GM13977 (cell line): ENCODE measurements at regions not wholly inside any gene's neighbourhood (a gene's known extent, or its start where the extent isn't known, plus 50 kb on each side); places are given as distances from the start of the nearest gene placed in this dataset.

Source experiments
- DNase-seq: peaks from one replicate; pipeline ENCODE4 v3.0.0; 2012; ENCODE audit warnings: low spot score
- in situ Hi-C: fragments of 300-500 bp; cut with MboI; formaldehyde crosslinking; loops from one replicate; pipeline ENCODE4 v1.12.0; 2022; ENCODE audit warnings: low sequenced_read_pairs, low pct_unique_long_range_greater_than_20kb, mixed read lengths, inconsistent platforms; ENCODE audit not compliant: unreplicated experiment
- TF ChIP-seq, protein P1 (sequence below): IDR thresholded peaks from 2 replicates; pipeline ENCODE4 v1.5.1; 2012; ENCODE audit warnings: mild to moderate bottlenecking, control low read depth; ENCODE audit not compliant: insufficient read depth; ENCODE audit errors: extremely low read depth, missing control alignments

GRCh38 chr14:50047274-50047676 lies 69.1 kb downstream of the VCPKMT start:
- TF ChIP-seq, protein P1, sequence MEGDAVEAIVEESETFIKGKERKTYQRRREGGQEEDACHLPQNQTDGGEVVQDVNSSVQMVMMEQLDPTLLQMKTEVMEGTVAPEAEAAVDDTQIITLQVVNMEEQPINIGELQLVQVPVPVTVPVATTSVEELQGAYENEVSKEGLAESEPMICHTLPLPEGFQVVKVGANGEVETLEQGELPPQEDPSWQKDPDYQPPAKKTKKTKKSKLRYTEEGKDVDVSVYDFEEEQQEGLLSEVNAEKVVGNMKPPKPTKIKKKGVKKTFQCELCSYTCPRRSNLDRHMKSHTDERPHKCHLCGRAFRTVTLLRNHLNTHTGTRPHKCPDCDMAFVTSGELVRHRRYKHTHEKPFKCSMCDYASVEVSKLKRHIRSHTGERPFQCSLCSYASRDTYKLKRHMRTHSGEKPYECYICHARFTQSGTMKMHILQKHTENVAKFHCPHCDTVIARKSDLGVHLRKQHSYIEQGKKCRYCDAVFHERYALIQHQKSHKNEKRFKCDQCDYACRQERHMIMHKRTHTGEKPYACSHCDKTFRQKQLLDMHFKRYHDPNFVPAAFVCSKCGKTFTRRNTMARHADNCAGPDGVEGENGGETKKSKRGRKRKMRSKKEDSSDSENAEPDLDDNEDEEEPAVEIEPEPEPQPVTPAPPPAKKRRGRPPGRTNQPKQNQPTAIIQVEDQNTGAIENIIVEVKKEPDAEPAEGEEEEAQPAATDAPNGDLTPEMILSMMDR, result no peak
- in situ Hi-C loops, result loop anchor here (10.0 kb wide), 1 partner anchor 48 kb away; no protein-coding TSS in a partner anchor
- peak; percentile 84 for DNase-seq

DNA sequence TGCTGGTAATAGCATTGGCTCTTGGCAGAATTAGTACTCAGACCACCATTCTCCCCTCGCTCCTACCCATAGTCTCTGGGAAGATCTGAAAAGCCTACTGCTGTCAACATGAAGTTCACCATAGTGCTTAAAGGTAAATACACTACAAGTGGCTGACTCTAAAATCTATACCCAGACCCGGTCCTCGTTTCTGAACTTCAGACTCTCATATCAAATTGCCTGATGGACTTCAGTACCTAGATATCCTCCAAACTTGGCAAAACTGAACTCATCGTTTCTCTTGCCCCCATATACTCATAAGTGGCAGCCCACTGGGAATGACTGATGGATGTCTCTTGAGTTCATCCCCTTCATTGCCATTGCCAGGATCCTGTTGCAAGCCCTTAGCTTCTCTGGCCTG lies 67.3 kb downstream of the VCPKMT start:
- in situ Hi-C loops, result loop anchor here (10.0 kb wide), 1 partner anchor 46 kb away; no protein-coding TSS in a partner anchor
- TF ChIP-seq, protein P1, result no peak

GRCh38 chr14:50049703-50050570 lies 66.4 kb downstream of the VCPKMT start:
- DNase-seq, result no peak
- TF ChIP-seq, protein P1, result no peak
- in situ Hi-C loops, result loop anchor here (10.0 kb wide), 1 partner anchor 45 kb away; no protein-coding TSS in a partner anchor

More for the DNA sequence above, 67.3 kb downstream of the VCPKMT start:
- no peak for DNase-seq

DNA sequence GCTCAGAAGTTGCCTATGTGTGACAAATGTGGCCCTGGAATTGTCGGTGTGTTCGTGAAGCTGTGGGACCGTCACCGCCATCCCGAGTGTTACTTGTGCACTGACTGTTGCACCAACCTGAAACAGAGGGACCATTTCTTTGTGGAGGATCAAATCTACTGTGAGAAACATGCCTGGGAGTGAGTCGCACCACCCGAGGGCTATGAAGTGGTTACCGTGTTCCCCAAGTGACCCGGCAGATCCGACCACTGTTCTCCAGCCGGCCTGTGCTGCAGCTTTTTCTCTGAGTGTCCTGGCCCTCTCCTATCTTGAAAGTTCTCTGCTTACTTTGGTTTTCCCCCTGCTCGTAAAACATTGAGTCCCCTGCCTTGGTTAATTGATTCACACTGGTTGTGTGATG lies 65.3 kb downstream of the VCPKMT start:
- DNase-seq, result no peak
- TF ChIP-seq, protein P1, result no peak
- in situ Hi-C loops, result no loop called here

DNA sequence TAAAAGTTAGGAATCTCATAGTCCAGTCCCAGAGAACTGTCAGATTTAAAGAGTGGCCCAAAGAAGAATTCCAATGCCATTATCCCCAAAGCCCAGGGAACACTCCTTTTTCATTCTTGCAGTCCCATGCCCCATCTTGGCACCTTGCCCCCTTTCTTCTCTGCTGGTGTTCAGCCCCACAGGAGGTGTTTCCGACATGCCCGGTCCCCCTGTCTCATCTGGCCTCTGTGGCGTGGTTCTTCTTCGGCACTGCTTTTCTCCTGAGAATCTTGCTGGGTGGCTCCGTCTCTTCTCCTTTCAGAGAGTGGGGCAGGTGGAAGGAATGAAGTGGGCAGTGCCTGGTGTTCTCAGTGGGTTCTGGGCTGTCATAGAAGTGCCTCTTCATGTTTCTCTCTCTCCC lies 64.7 kb downstream of the VCPKMT start:
- DNase-seq, result no peak
- TF ChIP-seq, protein P1, result no peak
- in situ Hi-C loops, result no loop called here

DNA sequence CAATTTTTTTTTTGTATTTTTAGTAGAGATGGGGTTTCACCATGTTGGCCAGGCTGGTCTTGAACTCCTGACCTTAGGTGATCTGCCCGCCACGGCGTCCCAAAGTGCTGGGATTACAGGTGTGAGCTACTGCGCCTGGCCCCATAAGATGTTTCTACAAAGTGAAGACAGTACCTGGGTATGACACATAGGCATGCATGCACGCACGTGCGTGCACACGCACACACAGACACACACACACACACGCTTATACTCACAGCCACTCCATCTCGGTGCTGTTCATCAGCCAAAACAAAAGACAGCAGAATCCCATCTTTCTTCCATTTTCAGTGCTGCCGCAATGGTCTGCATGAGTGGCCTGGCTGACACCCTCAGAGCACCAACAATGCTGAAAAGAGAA lies 63.9 kb downstream of the VCPKMT start:
- TF ChIP-seq, protein P1, result no peak
- in situ Hi-C loops, result no loop called here

More for the DNA sequence above, 63.9 kb downstream of the VCPKMT start:
- DNase-seq, result no peak
